Neural cell (in vitro differentiated cells): ENCODE measurements at regions not wholly inside any gene's neighbourhood (a gene's known extent, or its start where the extent isn't known, plus 50 kb on each side); places are given as distances from the start of the nearest gene placed in this dataset.

Source experiments
- EP300 ChIP-seq: fragments of 450-650 bp; conservative IDR thresholded peaks from 2 replicates; pipeline ENCODE4 v1.6.1; 2014; ENCODE audit warnings: antibody characterized with exemption, mild to moderate bottlenecking, moderate library complexity; ENCODE audit not compliant: poor library complexity, severe bottlenecking
- EZH2 ChIP-seq: fragments of 200-600, 300-800 bp; shearing (Covaris generic), sonication (generic); IDR thresholded peaks from 2 replicates; pipeline ENCODE4 v1.6.1; 2014; ENCODE audit warnings: antibody characterized with exemption, low read length, borderline replicate concordance, mild to moderate bottlenecking; ENCODE audit not compliant: insufficient read depth, poor library complexity, severe bottlenecking
- POLR2AphosphoS5 ChIP-seq: IDR thresholded peaks from 2 replicates; pipeline ENCODE4 v1.6.1; 2012
- REST ChIP-seq: IDR thresholded peaks from 2 replicates; pipeline ENCODE4 v1.6.1; 2012; ENCODE audit warnings: borderline replicate concordance
- SMC3 ChIP-seq: fragments of 450-650 bp; conservative IDR thresholded peaks from 2 replicates; pipeline ENCODE4 v1.6.1; 2014; ENCODE audit warnings: antibody characterized with exemption, mild to moderate bottlenecking, moderate library complexity; ENCODE audit not compliant: poor library complexity
- TAF1 ChIP-seq: IDR thresholded peaks from 2 replicates; pipeline ENCODE4 v1.6.1; 2012; ENCODE audit warnings: low read depth
- TF ChIP-seq, protein P1 (sequence below): fragments of 450-650 bp; IDR thresholded peaks from 2 replicates; pipeline ENCODE4 v1.5.1; 2014; ENCODE audit warnings: antibody characterized with exemption, mild to moderate bottlenecking, moderate library complexity; ENCODE audit not compliant: poor library complexity, severe bottlenecking

GRCh38 chr1:55437692-55438091 lies 222.5 kb upstream of the USP24 start:
- TF ChIP-seq, protein P1, sequence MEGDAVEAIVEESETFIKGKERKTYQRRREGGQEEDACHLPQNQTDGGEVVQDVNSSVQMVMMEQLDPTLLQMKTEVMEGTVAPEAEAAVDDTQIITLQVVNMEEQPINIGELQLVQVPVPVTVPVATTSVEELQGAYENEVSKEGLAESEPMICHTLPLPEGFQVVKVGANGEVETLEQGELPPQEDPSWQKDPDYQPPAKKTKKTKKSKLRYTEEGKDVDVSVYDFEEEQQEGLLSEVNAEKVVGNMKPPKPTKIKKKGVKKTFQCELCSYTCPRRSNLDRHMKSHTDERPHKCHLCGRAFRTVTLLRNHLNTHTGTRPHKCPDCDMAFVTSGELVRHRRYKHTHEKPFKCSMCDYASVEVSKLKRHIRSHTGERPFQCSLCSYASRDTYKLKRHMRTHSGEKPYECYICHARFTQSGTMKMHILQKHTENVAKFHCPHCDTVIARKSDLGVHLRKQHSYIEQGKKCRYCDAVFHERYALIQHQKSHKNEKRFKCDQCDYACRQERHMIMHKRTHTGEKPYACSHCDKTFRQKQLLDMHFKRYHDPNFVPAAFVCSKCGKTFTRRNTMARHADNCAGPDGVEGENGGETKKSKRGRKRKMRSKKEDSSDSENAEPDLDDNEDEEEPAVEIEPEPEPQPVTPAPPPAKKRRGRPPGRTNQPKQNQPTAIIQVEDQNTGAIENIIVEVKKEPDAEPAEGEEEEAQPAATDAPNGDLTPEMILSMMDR, result no peak
- no peak for TF ChIP-seq TAF1
- no peak for TF ChIP-seq EZH2
- no peak for TF ChIP-seq REST
- no peak for TF ChIP-seq POLR2AphosphoS5
- no peak for TF ChIP-seq SMC3
- TF ChIP-seq EP300, result no peak
